HCT116 (cell line): ENCODE measurements at regions not wholly inside any gene's neighbourhood (a gene's known extent, or its start where the extent isn't known, plus 50 kb on each side); places are given as distances from the start of the nearest gene placed in this dataset.

ENCODE experiments used
- ATAC-seq: fragments of 200-7000 bp; cut with Tn5 transposase; 2 replicates; pipeline ENCODE4 v1.9.1; 2020; ENCODE audit warnings: mild to moderate bottlenecking, moderate library complexity
- BruUV-seq: library from RNA; stranded (reverse); fragments of 400-500 nt; replicated peaks from 2 replicates; lab custom pipeline; 2021; lab: Mats Ljungman, UMichigan
- CTCF ChIA-PET: fragments of 300-600 bp; sonication (Branson Sonifier 250); formaldehyde crosslinking; loops from one replicate; lab custom pipeline; 2021; ENCODE audit warnings: antibody characterized with exemption; lab: Charles Lee
- POLR2A ChIA-PET: fragments of 300-600, 350-600 bp; sonication (Branson Sonifier 250); formaldehyde crosslinking; loops from one replicate; lab custom pipeline; 2021; ENCODE audit warnings: antibody characterized with exemption; lab: Charles Lee
- RAD21 ChIA-PET, 2 experiments: fragments of 300-600 bp; sonication (Branson Sonifier 250); formaldehyde crosslinking; loops; one replicate each; lab custom pipeline; 2023; ENCODE audit warnings: low total read pairs in 2 of 2; ENCODE audit not compliant: uncharacterized antibody in 2 of 2, unreplicated experiment in 2 of 2, low non-redundant PET in 1 of 2; lab: Charles Lee
- DNase-seq: peaks from one replicate; pipeline ENCODE4 v3.0.0-alpha.2; 2010; ENCODE audit warnings: low read depth, low spot score
- H2AFZ ChIP-seq: fragments of 200-600 bp; shearing (Covaris generic), sonication (generic); 2 replicates; pipeline ENCODE4 v1.6.1; 2017; ENCODE audit warnings: low read depth, mixed run types, mixed read lengths, antibody characterized with exemption, low read length; ENCODE audit not compliant: poor library complexity, severe bottlenecking
- H3K27ac ChIP-seq: 2 replicates; pipeline ENCODE4 v1.5.1; 2012; ENCODE audit warnings: low read depth, low read length
- H3K27me3 ChIP-seq: fragments of 200-600 bp; sonication (generic); 2 replicates; pipeline ENCODE4 v1.6.1; 2016; ENCODE audit warnings: mixed run types, low read length, mixed read lengths; ENCODE audit not compliant: insufficient read depth
- H3K36me3 ChIP-seq, 2 experiments: fragments of 200-500 bp in 1 of 2; fragments of 200-600 bp in 1 of 2; sonication (Bioruptor generic) in 1 of 2; sonication (generic) in 1 of 2; 2 replicates each; pipeline versions ENCODE4 v1.5.1 to v1.6.1; 2014 to 2016; ENCODE audit warnings: low read length in 2 of 2, inconsistent platforms in 1 of 2, mixed read lengths in 1 of 2, mixed run types in 1 of 2; ENCODE audit not compliant: insufficient read depth in 2 of 2, control insufficient read depth in 1 of 2
- H3K4me1 ChIP-seq, 2 experiments: fragments of 200-600 bp in 1 of 2; sonication (generic) in 1 of 2; 2 replicates each; pipeline versions ENCODE4 v1.5.1 to v1.6.1; 2012 to 2017; ENCODE audit warnings: low read length in 2 of 2, inconsistent platforms in 1 of 2, mild to moderate bottlenecking in 1 of 2, mixed read lengths in 1 of 2, mixed run types in 1 of 2, moderate library complexity in 1 of 2; ENCODE audit not compliant: insufficient read depth in 2 of 2, control insufficient read depth in 1 of 2
- H3K4me2 ChIP-seq: fragments of 200-600 bp; sonication (generic); 2 replicates; pipeline ENCODE4 v1.6.1; 2017; ENCODE audit warnings: mixed run types, low read length, mixed read lengths
- H3K4me3 ChIP-seq, 2 experiments: fragments of 200-600 bp in 1 of 2; sonication (generic) in 1 of 2; replicated peaks in 1 of 2; 2 replicates each; pipeline ENCODE4 v1.5.1; 2011 to 2016; ENCODE audit warnings: low read length in 2 of 2, control low read depth in 1 of 2, low read depth in 1 of 2, mild to moderate bottlenecking in 1 of 2, mixed read lengths in 1 of 2, mixed run types in 1 of 2
- H3K79me2 ChIP-seq: fragments of 200-600 bp; sonication (generic); 2 replicates; pipeline ENCODE4 v1.6.1; 2017; ENCODE audit warnings: mild to moderate bottlenecking, mixed run types, low read length, moderate library complexity, mixed read lengths; ENCODE audit not compliant: insufficient read depth
- H3K9ac ChIP-seq: fragments of 200-600 bp; sonication (generic); 2 replicates; pipeline ENCODE4 v1.6.1; 2016; ENCODE audit warnings: low read length, mixed read lengths
- H3K9me2 ChIP-seq: fragments of 200-600 bp; sonication (generic), shearing (Covaris generic); 2 replicates; pipeline ENCODE4 v1.6.1; 2017; ENCODE audit warnings: mixed run types, mild to moderate bottlenecking, moderate library complexity; ENCODE audit not compliant: insufficient read depth
- H3K9me3 ChIP-seq, 2 experiments: fragments of 200-500 bp in 1 of 2; fragments of 200-600 bp in 1 of 2; sonication (Bioruptor generic) in 1 of 2; sonication (generic) in 1 of 2; 2 replicates each; pipeline ENCODE4 v1.6.1; 2014 to 2017; ENCODE audit warnings: low read length in 2 of 2, mixed read lengths in 2 of 2, inconsistent platforms in 1 of 2, low read depth in 1 of 2, mild to moderate bottlenecking in 1 of 2, mixed run types in 1 of 2, moderate library complexity in 1 of 2; ENCODE audit not compliant: control insufficient read depth in 1 of 2, insufficient read depth in 1 of 2
- H4K20me1 ChIP-seq: fragments of 200-600 bp; sonication (generic), shearing (Covaris generic); 2 replicates; pipeline ENCODE4 v1.6.1; 2017; ENCODE audit warnings: mixed run types, mild to moderate bottlenecking, moderate library complexity; ENCODE audit not compliant: insufficient read depth
- CTCF ChIP-seq, 3 experiments: fragments of 200-600 bp in 1 of 3; sonication (generic) in 1 of 3; IDR thresholded peaks in 2 of 3; conservative IDR thresholded peaks in 1 of 3; 2 replicates each; pipeline ENCODE4 v1.5.1; 2012 to 2017; ENCODE audit warnings: low read depth in 2 of 3, low read length in 2 of 3, antibody characterized with exemption in 1 of 3, borderline replicate concordance in 1 of 3, control low read depth in 1 of 3, mild to moderate bottlenecking in 1 of 3, mixed read lengths in 1 of 3, mixed run types in 1 of 3, moderate library complexity in 1 of 3; ENCODE audit not compliant: insufficient read depth in 1 of 3
- ELF1 ChIP-seq: IDR thresholded peaks from 2 replicates; pipeline ENCODE4 v1.6.1; 2012; ENCODE audit warnings: low read depth, borderline replicate concordance
- EZH2 ChIP-seq: fragments of 200-600 bp; sonication (generic); IDR thresholded peaks from 2 replicates; pipeline ENCODE4 v1.6.1; 2017; ENCODE audit warnings: antibody characterized with exemption, mixed run types
- EZH2phosphoT487 ChIP-seq: fragments of 200-600 bp; IDR thresholded peaks from 2 replicates; pipeline ENCODE4 v1.6.1; 2018; ENCODE audit warnings: antibody characterized with exemption, borderline replicate concordance
- JUND ChIP-seq: IDR thresholded peaks from 2 replicates; pipeline ENCODE4 v1.6.1; 2012
- POLR2A ChIP-seq: IDR thresholded peaks from 2 replicates; pipeline ENCODE4 v1.7.0; 2011; ENCODE audit warnings: borderline replicate concordance; ENCODE audit not compliant: insufficient read depth, insufficient read length; ENCODE audit errors: extremely low read depth
- RAD21 ChIP-seq: IDR thresholded peaks from 2 replicates; pipeline ENCODE4 v1.6.1; 2012; ENCODE audit warnings: low read depth, mild to moderate bottlenecking
- REST ChIP-seq: IDR thresholded peaks from 2 replicates; pipeline ENCODE4 v1.6.1; 2012; ENCODE audit warnings: low read depth
- SIN3A ChIP-seq: IDR thresholded peaks from 2 replicates; pipeline ENCODE4 v1.6.1; 2012; ENCODE audit warnings: low read depth
- TCF7L2 ChIP-seq: IDR thresholded peaks from 2 replicates; pipeline ENCODE4 v1.7.0; 2011; ENCODE audit warnings: borderline replicate concordance, inconsistent platforms; ENCODE audit not compliant: insufficient read depth, insufficient read length; ENCODE audit errors: extremely low read depth
- YY1 ChIP-seq: IDR thresholded peaks from 2 replicates; pipeline ENCODE4 v1.6.1; 2011; ENCODE audit warnings: low read length, low read depth, moderate library complexity, mild to moderate bottlenecking; ENCODE audit not compliant: insufficient replicate concordance; ENCODE audit errors: extremely low read depth
- ZBTB33 ChIP-seq: IDR thresholded peaks from 2 replicates; pipeline ENCODE4 v1.6.1; 2011; ENCODE audit warnings: mild to moderate bottlenecking, low read length, moderate library complexity; ENCODE audit not compliant: insufficient replicate concordance; ENCODE audit errors: extremely low read depth
- ZFX ChIP-seq: fragments of 450-650 bp; IDR thresholded peaks from 2 replicates; pipeline ENCODE4 v1.6.1; 2017
- ZNF274 ChIP-seq: fragments of 200-500 bp; sonication (Bioruptor generic); IDR thresholded peaks from 2 replicates; pipeline ENCODE4 v1.6.1; 2014; ENCODE audit warnings: mild to moderate bottlenecking, low read depth, low read length, inconsistent platforms
- intact Hi-C: fragments of 100-400 bp; cut with micrococcal nuclease; formaldehyde crosslinking; loops from 2 replicates; pipeline ENCODE4 v1.10.0; 2022
- TF ChIP-seq, protein P1 (sequence below): IDR thresholded peaks from 2 replicates; pipeline ENCODE4 v1.6.1; 2012

- CTCF ChIA-PET, result no interaction called here
- H3K9ac ChIP-seq, result no peak overlapping the region
- H2AFZ ChIP-seq, result no peak overlapping the region
- H3K36me3 ChIP-seq, result no peaks in the 10 kb centered on the region
- no peak overlapping the region for H3K4me2 ChIP-seq
- DNase-seq (no peak), ATAC-seq (no peak)
- no TSS peak for BruUV-seq
- H3K9me2 ChIP-seq, result no peaks in the 10 kb centered on the region
- no peak for TF ChIP-seq ELF1
- no peak for TF ChIP-seq YY1
- TF ChIP-seq SIN3A, result no peak
- no peak for TF ChIP-seq EZH2
- no peak for TF ChIP-seq JUND
- TF ChIP-seq, protein P1, sequence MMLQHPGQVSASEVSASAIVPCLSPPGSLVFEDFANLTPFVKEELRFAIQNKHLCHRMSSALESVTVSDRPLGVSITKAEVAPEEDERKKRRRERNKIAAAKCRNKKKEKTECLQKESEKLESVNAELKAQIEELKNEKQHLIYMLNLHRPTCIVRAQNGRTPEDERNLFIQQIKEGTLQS, result no peak
- no peak for TF ChIP-seq TCF7L2
- no peak for TF ChIP-seq ZNF274
- no peak for TF ChIP-seq EZH2phosphoT487
- TF ChIP-seq REST, result no peak
- TF ChIP-seq CTCF (IDR thresholded peaks at IDR 0.05 in 2 of 3, conservative IDR thresholded peaks at IDR 0.05 in 1 of 3; ENCODE audit: borderline replicate concordance in 1 of 3, insufficient read depth in 1 of 3, low read depth in 2 of 3, low read length in 2 of 3), result no peak
- TF ChIP-seq ZBTB33, result no peak
- TF ChIP-seq RAD21, result no peak
- TF ChIP-seq POLR2A, result no peak
- no peak for TF ChIP-seq ZFX
- no peaks in the 10 kb centered on the region for H4K20me1 ChIP-seq
- no peaks in the 10 kb centered on the region for H3K27me3 ChIP-seq
- H3K9me3 ChIP-seq, result no peaks in the 10 kb centered on the region
- H3K27ac ChIP-seq, result no peak overlapping the region
- POLR2A ChIA-PET, result no interaction called here
- peaks cover 0 to 5% of the 10 kb centered on the region in 2 experiments; a peak in 1 of 4 replicates for H3K4me1 ChIP-seq
- RAD21 ChIA-PET, result no interaction called here
- intact Hi-C loops, result no loop called here
- H3K4me3 ChIP-seq, result no peak overlapping the region
- H3K79me2 ChIP-seq, result no peaks in the 10 kb centered on the region
Observed at GRCh38 chr20:2230726-2231488, 64.9 kb upstream of the TGM3 start.
